Activated naive CD4-positive, alpha-beta T cell treated with anti-CD3 and anti-CD28 coated beads, Interleukin-2, amount 50 U/mL, for 16 hours (primary cell): ENCODE measurements at regions not wholly inside any gene's neighbourhood (a gene's known extent, or its start where the extent isn't known, plus 50 kb on each side); places are given as distances from the start of the nearest gene placed in this dataset.

Experiments used
- DNase-seq: peaks from one replicate; pipeline ENCODE4 v3.0.0-alpha.2; 2020

DNA sequence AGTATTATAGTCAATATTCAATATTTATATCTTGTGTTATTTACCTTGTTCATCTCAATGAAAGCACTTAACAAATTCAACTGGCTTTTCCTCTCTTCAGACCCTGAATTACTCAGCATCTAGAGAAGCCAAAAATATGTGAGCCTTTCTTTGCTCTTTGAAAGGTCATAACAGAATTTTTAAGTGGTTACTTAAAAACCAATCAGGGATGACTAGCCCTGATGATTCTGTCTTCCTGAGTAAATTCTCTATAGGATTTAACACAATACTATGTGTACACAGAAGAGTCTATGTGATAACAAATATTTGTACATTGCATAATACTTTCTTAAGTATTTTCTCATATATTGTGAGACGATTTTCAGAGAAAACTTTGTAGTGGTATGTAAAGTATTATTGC, 546.3 kb downstream of the MAT2B start:
- DNase-seq = no peak

DNA sequence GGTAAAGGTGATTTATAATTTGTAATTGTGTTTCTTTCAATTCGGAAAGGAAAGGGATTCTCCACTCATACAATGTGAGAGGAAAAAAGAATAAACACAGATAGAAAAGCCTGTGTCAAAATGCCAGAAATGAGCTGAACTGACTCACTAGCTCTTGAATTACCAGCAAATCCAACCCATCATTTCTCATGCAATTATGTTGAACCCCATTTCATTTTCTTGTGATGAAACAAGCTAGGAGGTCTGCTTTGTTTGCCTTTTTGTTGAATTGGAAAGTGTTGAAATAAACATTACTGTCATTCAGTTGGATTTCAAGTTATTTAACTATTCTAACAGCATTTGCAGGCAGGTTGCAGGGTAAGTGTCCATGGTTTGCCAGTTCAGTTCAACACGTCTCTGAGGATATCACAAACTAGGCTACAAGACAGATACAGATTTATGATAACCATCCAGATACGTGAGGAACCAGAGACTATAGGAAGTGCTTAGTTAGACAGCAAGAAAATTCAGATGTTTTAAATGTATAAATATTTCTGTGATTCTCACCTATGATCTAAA, 547.2 kb downstream of the MAT2B start:
- no peak for DNase-seq

- DNase-seq = no peak
Observed at GRCh38 chr5:164053123-164053522, 547.7 kb downstream of the MAT2B start.

DNA sequence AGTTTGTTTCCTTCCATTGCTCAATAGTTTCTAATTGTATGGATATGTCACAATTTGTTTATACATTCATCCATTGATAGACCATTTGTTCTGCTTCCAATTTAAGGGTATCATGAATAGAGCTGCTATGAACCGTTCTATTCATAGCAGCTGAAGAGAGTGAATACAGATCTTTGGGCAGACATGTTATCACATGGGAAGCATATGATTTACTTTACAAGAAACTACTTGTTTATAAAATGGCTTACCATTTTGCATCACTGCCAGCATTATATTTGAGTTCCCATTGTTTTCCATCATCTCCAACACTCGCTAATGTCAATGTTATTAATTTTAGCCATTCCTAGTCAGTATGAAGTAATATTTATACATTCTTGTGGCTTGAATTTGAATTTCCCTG, 549.0 kb downstream of the MAT2B start:
- DNase-seq = no peak

GRCh38 chr5:164057121-164057520, 551.7 kb downstream of the MAT2B start:
- no peak for DNase-seq

- no peak for DNase-seq
Observed at GRCh38 chr5:164058621-164059020, 553.2 kb downstream of the MAT2B start.

DNA sequence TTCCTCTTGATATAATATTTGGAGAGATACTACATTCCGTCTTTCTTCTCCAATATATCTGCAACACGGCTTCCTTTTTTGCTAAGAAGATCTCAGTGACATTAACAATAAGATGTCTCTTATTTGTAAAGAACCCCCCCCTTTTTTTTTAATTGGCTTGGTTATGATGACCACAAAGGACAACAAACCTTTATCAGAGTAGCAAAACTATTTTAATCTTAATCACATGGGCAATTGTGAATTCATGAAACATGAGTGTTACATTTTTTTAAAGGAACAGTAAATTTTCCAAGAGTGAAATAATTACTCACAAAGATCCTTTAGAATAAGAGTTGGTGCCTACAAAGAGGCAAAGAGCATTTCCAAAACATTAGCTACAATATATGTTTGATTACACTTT, 554.1 kb downstream of the MAT2B start:
- no peak for DNase-seq

DNA sequence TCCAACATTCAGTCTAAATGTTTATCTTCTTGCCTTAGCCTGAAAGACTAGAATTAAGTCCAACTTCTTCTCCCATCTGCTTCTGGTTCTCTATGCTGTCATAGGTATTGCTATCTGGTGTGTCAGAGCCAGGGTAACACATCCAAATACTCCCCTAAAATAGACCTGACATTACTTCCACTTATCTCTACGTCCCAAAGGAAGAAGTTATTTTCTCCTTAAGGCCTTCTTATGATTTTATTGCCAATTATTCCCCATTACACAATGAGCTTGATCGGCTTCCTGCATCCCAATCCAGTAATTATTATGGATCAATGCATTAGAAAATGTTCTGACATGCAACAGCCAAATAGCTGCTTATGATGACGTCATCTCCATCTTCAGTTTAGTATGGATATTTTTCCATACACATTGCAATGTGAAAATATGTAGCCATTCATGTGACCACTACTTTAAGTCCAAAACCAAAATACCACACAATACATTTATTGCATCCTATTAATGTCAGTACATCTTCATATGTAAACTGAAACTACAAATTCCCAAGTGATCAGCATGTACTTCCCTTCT, 555.5 kb downstream of the MAT2B start:
- no peak for DNase-seq

- no peak for DNase-seq
Observed at GRCh38 chr5:164062304-164062703, 556.9 kb downstream of the MAT2B start.

GRCh38 chr5:164065266-164065665, 559.8 kb downstream of the MAT2B start:
- DNase-seq = no peak

GRCh38 chr5:164071671-164072070, 566.3 kb downstream of the MAT2B start:
- no peak for DNase-seq

DNA sequence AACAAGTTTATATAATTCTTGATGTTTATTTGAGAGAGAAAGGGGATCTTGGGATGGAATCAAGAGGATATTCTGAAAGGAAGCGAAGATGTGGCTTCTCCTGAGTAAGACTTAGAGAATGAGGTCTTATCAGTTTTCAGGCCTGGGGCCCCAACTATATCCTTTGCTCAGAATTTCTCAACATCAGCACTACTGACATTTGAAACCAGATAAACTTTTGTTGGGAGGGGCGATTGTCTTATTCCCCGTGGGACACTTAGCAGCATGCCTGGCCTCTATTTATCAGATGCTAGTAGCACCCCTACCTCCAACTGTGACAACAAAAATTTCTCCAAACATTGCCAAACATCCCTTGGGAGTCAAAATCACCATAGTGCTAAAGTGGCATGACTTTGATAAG, 567.7 kb downstream of the MAT2B start:
- no peak for DNase-seq

DNA sequence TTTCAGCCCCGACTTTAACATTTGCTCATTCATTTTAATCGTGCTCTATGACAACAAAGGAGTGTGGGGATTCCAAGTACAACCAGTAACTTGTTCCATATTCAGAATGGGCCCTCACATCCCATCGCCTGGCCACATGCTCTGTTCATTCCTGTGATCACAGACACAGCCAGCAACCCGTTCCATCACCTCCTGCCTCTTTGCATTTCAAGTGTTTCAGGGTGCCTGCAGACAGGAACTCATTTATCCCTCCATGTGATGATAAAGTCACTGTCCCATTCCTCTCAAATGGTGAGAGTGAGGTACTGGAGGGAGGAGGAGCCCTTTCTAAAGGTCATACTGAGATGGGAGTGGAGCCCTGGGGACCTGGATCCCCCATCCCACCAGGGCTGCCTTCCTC, 571.1 kb downstream of the MAT2B start:
- no peak for DNase-seq

DNA sequence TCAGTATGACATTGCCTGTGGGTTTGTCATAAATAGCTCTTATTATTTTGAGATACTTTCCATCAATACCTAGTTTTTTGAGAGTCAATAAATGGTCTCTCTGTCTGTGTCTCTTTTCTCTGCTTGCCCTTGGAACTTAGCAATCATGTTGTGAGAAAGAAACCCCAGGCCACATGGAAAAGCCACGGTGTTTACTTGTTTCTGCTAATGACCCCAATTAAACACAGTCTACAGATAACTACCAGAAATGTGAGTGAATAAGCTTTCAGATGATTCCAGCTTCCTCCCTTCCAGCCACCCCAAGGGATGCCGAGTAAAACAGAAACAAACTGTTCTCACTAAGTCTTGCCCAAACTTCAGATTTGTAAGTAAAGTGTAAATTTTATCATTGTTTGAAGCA, 584.9 kb downstream of the MAT2B start:
- no peak for DNase-seq

DNA sequence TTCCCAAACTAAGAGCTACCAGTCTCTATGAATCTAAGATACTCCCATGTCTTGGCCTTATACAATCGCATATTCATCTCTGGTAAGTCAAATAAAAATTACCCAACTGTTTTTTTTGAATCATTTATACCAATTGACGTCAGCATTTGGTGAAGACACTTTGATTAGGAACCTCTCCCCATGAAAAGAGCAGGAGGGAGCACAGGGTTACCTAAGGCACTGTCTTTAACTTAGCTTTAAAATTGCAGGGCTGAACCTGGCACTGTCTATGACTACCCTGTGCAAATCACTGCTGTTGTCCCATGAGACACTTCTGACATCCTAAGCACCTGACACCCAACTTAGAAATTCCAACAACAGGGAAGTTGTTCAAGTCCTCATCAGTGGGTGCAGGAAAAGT, 586.4 kb downstream of the MAT2B start:
- DNase-seq = no peak

DNA sequence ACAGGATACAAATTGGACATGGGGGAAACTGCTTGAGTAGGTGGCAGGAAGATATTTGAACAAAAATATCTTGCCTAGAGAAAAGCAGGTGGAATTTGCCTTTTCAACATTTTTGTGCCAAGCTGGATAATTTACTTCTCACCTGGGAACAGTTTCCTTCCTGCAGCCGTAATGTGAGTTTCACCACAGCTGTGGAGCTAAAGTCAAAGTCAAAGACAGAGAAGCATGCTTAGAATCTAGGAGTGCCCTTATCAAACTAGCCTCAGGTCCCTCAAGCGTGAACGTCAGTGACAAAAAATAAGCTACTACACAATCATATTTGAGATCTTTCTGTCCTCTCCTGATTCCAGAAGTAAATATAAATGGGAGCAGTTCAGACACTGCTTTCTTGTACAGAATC, 588.9 kb downstream of the MAT2B start:
- no peak for DNase-seq

GRCh38 chr5:164097749-164098148, 592.3 kb downstream of the MAT2B start:
- DNase-seq = no peak

DNA sequence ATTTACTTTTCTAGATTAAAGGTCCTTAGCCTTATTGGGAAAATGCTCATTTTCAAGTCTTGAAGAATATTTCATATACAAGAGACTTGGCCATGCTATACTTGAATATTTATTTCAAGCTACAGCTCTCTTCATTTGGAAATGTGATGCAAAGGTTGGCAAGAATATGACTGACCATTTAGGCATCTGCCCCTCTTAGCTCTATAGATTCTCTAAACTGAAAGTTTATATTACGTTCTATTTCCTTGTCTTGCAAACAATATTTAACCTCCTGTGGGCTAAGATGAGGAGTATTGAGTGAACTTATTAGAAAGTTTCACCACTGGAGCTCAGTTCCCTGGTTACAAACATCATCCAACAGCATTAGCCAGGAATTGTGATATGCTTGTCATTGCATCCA, 593.1 kb downstream of the MAT2B start:
- no peak for DNase-seq

GRCh38 chr5:164098979-164099378, 593.6 kb downstream of the MAT2B start:
- DNase-seq = no peak

DNA sequence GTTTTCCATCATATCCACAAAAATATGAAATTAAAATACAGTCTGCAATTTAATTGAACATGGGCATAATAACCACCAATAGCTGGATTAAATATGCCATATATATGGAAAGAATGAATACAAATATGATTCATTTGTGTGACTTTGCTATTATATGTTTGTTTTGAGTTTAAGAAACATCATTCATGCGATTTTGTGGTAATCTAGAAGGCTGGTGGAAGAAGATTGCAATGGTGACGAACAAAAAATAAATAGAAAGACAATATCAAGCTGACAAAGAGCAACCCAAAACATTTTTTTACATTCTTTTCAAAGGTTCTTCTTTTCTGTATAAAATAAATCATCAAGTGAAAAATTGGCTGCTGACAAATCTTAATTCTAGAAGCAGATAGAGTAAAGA, 610.0 kb downstream of the MAT2B start:
- no peak for DNase-seq

- DNase-seq = no peak
Observed at GRCh38 chr5:164119806-164120447, 614.5 kb downstream of the MAT2B start.

- DNase-seq = no peak
Observed at GRCh38 chr5:164127527-164127926, 622.1 kb downstream of the MAT2B start.

DNA sequence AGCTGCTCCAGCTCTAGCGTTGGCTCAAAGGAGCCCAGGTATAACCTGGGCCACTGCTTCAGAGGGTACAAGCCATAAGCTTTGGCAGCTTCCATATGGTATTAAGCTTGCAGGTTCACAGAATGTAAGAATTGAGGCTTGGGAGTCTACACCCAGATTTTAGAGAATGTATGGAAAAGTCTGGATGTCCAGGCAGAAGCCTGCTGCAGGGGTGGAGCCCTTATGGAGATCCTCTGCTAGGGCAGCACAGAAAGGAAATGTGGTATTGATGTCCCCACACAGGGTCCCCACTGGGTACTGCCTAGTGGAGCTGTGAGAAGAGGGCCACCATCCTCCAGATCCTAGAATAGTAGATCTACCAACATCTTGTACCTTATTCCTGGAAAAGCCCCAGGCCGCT, 626.9 kb downstream of the MAT2B start:
- no peak for DNase-seq

DNA sequence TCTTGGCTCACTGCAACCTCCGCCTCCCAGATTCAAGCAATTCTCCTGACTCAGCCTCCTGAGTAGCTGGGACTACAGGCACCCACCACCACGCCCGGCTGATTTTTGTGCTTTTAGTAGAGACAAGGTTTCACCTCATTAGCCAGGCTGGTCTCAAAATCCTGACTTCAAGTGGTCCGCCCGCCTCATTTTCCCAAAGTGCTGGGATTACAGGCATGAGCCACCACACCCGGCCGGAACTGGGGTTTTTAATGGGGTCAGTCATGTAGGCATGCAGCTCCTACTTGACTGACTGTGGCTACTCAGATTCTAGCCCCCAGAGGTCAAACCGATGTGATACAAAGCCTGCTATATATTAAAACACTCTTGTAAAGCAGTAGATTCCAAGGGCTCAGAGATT, 631.7 kb downstream of the MAT2B start:
- DNase-seq = no peak

GRCh38 chr5:164139423-164139822, 634.0 kb downstream of the MAT2B start:
- no peak for DNase-seq
